ENCODE measurements at regions not wholly inside any gene's neighbourhood (a gene's known extent, or its start where the extent isn't known, plus 50 kb on each side); places are given as distances from the start of the nearest gene placed in this dataset.

DNA sequence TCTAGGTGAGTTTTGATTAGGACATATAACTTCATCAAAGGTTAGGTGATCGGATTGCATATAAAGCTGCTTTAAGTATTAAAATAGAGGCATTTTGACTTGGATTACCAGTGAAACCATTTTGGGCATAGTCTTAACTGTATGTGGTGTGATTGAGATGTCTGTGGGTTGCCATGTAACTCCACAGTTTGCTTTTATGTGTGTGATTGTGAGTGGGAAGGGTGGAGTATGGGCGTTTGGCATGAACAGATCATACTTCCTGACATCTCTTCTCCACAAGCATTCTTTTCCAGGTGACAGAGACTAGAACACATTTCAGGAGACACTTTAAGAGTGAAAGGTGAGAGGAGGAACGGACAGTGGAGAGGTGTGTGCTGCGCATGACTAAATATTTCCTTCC lies 136.1 kb downstream of the CEP135 start:
- no peak for DNase-seq (ENCODE audit: low spot score)
- CTCF ChIA-PET = no interaction called here
- H3K4me1 ChIP-seq (ENCODE audit: insufficient read depth, low read length, poor library complexity, severe bottlenecking) = no peaks in the 10 kb centered on the region
- no peaks in the 10 kb centered on the region for H3K36me3 ChIP-seq (ENCODE audit: insufficient read depth, low read length, poor library complexity, severe bottlenecking)
- BruUV-seq (replicated peaks) = no TSS peak
- no peak overlapping the region for H3K4me3 ChIP-seq (ENCODE audit: low read depth, low read length, poor library complexity, severe bottlenecking)
- H3K9me3 ChIP-seq (ENCODE audit: low read depth, low read length, poor library complexity, severe bottlenecking) = no peaks in the 10 kb centered on the region
- H3K27me3 ChIP-seq (replicated peaks; ENCODE audit: insufficient read depth, low read depth, low read length, poor library complexity) = no peaks in the 10 kb centered on the region
- TF ChIP-seq CTCF (conservative IDR thresholded peaks at IDR 0.05; ENCODE audit: low read depth, low read length) = no peak
- TF ChIP-seq EZH2 (IDR thresholded peaks at IDR 0.05; ENCODE audit: borderline replicate concordance, low read depth, low read length, poor library complexity, severe bottlenecking) = no peak
- intact Hi-C loops (cut with micrococcal nuclease; ENCODE audit: unreplicated experiment) = no loop called here
- H3K27ac ChIP-seq (ENCODE audit: low read depth, low read length, poor library complexity, severe bottlenecking) = no peak overlapping the region
- POLR2A ChIA-PET (ENCODE audit: low non-redundant PET) = no interaction called here
